Uterus (tissue), 3 donors: ENCODE measurements at regions not wholly inside any gene's neighbourhood (a gene's known extent, or its start where the extent isn't known, plus 50 kb on each side); places are given as distances from the start of the nearest gene placed in this dataset.

Source experiments
- DNase-seq, 2 donors: peaks; one replicate each; pipeline ENCODE4 v3.0.0-alpha.2; 2019 to 2020
- H3K27ac ChIP-seq, 2 donors: fragments of 200-600 bp; sonication (generic); 1 replicate in 1 of 2; 2 replicates in 1 of 2; pipeline ENCODE4 v1.5.1; 2016 to 2018
- H3K27me3 ChIP-seq, 2 donors: fragments of 200-600 bp; sonication (generic); one replicate each; pipeline ENCODE4 v1.5.1; 2018 to 2019; ENCODE audit warnings: control low read depth in 1 of 2
- H3K36me3 ChIP-seq, 2 donors: fragments of 200-600 bp; sonication (generic); one replicate each; pipeline ENCODE4 v1.5.1; 2019; ENCODE audit warnings: control low read depth in 1 of 2
- H3K4me1 ChIP-seq, 2 donors: fragments of 200-600 bp; sonication (generic); one replicate each; pipeline ENCODE4 v1.5.1; 2018 to 2019; ENCODE audit warnings: control low read depth in 1 of 2
- H3K4me3 ChIP-seq, 2 donors: fragments of 200-600 bp; sonication (generic); 1 replicate in 1 of 2; 2 replicates in 1 of 2; pipeline ENCODE4 v1.5.1; 2018 to 2019; ENCODE audit warnings: mild to moderate bottlenecking in 1 of 2
- H3K9me3 ChIP-seq, 2 donors: fragments of 200-600 bp; sonication (generic); one replicate each; pipeline ENCODE4 v1.5.1; 2019; ENCODE audit warnings: control low read depth in 1 of 2
- POLR2A ChIP-seq, 2 donors: fragments of 450-650 bp; IDR thresholded peaks; one replicate each; pipeline ENCODE4 v1.6.1; 2016; ENCODE audit warnings: antibody characterized with exemption in 2 of 2, mild to moderate bottlenecking in 1 of 2, moderate library complexity in 1 of 2
- intact Hi-C: fragments of 100-400 bp; cut with DNase I; formaldehyde crosslinking; loops from one replicate; pipeline ENCODE4 v1.15.1; 2023; ENCODE audit warnings: low total_unique reads
- TF ChIP-seq, protein P1 (sequence below), 4 experiments: fragments of 200-600 bp in 2 of 4; fragments of 450-650 bp in 2 of 4; sonication (generic) in 2 of 4; IDR thresholded peaks; one replicate each; pipeline ENCODE4 v1.5.1; 2016 to 2019; ENCODE audit warnings: antibody characterized with exemption in 4 of 4, mild to moderate bottlenecking in 2 of 4, moderate library complexity in 1 of 4
- donor health status: DM: yes; HTN: yes; CAD: no.

DNA sequence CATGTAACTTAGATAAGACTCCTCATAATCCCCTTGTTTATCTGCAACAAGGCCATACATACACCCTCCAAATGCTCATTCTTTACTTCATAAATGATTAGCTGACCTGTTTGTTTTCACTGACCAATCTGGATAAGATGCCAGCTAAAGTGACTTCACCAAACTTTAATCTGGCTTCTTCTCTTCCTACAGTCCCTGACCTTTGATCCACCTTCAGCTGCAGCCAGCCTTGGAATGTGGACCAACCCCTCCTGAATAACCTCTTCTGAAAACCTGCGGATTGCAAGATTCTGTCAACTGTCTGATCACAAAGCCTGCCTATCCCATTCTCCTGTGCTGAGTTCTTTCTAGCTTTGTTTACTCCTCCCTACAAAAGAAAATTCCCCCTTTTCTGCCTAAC is 476.8 kb downstream of the LRRC70 start:
- TF ChIP-seq POLR2A (IDR thresholded peaks at IDR 0.05): no peak
- TF ChIP-seq, protein P1, sequence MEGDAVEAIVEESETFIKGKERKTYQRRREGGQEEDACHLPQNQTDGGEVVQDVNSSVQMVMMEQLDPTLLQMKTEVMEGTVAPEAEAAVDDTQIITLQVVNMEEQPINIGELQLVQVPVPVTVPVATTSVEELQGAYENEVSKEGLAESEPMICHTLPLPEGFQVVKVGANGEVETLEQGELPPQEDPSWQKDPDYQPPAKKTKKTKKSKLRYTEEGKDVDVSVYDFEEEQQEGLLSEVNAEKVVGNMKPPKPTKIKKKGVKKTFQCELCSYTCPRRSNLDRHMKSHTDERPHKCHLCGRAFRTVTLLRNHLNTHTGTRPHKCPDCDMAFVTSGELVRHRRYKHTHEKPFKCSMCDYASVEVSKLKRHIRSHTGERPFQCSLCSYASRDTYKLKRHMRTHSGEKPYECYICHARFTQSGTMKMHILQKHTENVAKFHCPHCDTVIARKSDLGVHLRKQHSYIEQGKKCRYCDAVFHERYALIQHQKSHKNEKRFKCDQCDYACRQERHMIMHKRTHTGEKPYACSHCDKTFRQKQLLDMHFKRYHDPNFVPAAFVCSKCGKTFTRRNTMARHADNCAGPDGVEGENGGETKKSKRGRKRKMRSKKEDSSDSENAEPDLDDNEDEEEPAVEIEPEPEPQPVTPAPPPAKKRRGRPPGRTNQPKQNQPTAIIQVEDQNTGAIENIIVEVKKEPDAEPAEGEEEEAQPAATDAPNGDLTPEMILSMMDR (IDR thresholded peaks at IDR 0.05): no peak
- intact Hi-C loops: no loop called here
- Histone ChIP-seq H3K4me1 (no peaks in the 10 kb centered on the region), H3K27ac (no peak overlapping the region), H3K27me3 (no peaks in the 10 kb centered on the region), H3K4me3 (no peak overlapping the region), H3K36me3 (no peaks in the 10 kb centered on the region), H3K9me3 (no peaks in the 10 kb centered on the region)
- DNase-seq: no peak

DNA sequence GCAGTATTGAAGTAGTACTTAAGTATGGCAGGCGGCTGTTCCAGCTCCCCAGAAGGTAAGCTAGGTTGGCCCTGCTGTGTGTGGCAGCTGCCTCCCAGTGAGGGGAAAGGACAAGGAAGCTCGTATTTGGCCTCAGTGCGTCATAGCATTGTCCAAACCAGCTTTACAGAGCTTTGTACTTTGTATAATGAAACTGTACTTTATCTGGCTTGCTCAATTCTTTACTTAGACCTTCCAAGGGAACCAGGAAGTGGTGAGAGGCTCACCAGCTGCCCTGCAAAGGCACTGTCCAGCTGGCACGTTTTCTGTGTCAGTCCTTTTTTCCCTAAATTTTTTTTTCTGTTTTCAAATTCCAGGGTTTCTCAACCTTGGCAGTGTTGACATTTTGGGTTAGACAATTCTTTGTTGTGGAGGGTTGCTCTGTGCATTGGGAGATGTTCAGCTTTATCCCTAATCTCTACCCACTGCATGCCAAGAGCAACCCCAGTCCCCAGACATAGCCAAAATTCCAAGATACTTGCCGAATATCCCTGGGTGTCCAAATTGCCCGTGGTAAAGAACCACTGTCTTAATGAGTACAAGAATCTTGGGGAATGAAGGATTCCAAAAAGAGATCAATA is 474.5 kb downstream of the LRRC70 start:
- TF ChIP-seq POLR2A (IDR thresholded peaks at IDR 0.05): no peak
- TF ChIP-seq, protein P1 (IDR thresholded peaks at IDR 0.05): no peak
- DNase-seq: no peak

DNA sequence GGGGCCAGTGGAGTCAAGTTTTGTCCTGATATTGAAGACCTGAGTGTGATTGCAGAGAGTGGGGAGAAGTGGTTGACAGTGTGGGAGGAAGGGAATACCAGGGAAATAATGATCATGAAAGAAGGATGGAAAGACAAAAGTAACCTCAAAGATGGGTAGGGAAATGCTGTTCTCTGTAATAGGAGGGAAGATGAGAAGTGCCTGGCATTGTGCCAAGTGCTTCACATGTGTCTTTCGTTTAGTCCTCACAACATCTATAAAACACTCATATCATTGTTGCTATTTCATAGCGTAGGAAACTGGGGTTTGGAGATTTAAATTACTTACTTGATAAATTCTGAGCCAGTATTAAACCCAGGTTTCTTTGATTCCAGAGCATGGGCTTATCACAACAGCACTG is 472.3 kb downstream of the LRRC70 start:
- Histone ChIP-seq H3K27ac (no peak overlapping the region), H3K4me1 (no peaks in the 10 kb centered on the region), H3K4me3 (no peak overlapping the region), H3K36me3 (no peaks in the 10 kb centered on the region), H3K27me3 (no peaks in the 10 kb centered on the region), H3K9me3 (no peaks in the 10 kb centered on the region)
- intact Hi-C loops: no loop called here
- DNase-seq: no peak
- TF ChIP-seq, protein P1 (IDR thresholded peaks at IDR 0.05): no peak
- no peak for TF ChIP-seq POLR2A (IDR thresholded peaks at IDR 0.05)

More for the DNA sequence above, 474.5 kb downstream of the LRRC70 start:
- no peak overlapping the region for H3K27ac ChIP-seq
- no peaks in the 10 kb centered on the region for H3K9me3 ChIP-seq
- H3K4me1 ChIP-seq: no peaks in the 10 kb centered on the region
- intact Hi-C loops: no loop called here
- H3K4me3 ChIP-seq: no peak overlapping the region
- H3K36me3 ChIP-seq: no peaks in the 10 kb centered on the region
- no peaks in the 10 kb centered on the region for H3K27me3 ChIP-seq

DNA sequence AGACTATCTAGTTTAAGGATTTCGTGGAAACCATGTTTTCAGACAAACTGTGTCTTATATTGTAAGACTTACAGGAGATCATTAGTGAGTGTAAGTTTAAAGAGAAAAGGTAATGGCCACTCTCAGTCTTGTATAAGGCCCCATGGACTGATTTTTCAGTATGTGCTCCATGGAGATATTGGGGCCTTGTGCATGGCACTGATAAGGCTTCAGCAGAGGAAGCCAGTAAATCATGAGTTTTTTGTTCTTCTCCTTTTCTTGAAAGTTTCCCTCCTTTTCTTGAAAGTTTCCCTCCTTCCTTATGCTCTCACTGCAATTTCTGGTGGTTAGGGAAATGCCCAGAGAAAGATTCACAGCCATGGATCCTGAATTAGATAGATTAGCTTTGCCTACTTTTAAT is 471.3 kb downstream of the LRRC70 start:
- no peaks in the 10 kb centered on the region for H3K9me3 ChIP-seq
- TF ChIP-seq, protein P1 (IDR thresholded peaks at IDR 0.05): no peak
- TF ChIP-seq POLR2A (IDR thresholded peaks at IDR 0.05): no peak
- no peaks in the 10 kb centered on the region for H3K27me3 ChIP-seq
- no peak overlapping the region for H3K4me3 ChIP-seq
- H3K27ac ChIP-seq: no peak overlapping the region
- H3K36me3 ChIP-seq: no peaks in the 10 kb centered on the region
- no peak for DNase-seq
- no peaks in the 10 kb centered on the region for H3K4me1 ChIP-seq
- intact Hi-C loops: no loop called here

DNA sequence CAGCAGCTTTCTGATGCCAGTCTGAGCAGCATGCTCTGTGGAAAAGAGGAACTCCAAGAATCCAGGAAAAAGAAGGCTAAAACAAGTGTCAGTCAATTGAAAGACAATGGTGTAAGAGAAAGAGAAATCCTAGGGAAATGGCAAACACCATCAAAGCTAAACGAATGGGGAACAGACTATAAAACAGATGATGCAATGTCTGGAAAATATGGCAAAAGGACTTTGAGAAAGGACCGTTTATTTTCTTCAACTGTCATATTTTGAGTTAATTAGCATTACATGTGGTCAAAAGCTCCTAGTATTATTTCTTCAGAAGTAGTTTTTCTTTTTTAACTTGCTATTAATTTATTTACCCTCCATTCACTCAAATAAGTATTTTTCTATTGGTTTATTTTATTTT is 465.2 kb downstream of the LRRC70 start:
- H3K27ac ChIP-seq: no peak overlapping the region
- H3K9me3 ChIP-seq: no peaks in the 10 kb centered on the region
- intact Hi-C loops: no loop called here
- no peaks in the 10 kb centered on the region for H3K36me3 ChIP-seq
- H3K27me3 ChIP-seq: no peaks in the 10 kb centered on the region
- no peak overlapping the region for H3K4me3 ChIP-seq
- TF ChIP-seq, protein P1 (IDR thresholded peaks at IDR 0.05): no peak
- TF ChIP-seq POLR2A (IDR thresholded peaks at IDR 0.05): no peak
- DNase-seq: no peak
- H3K4me1 ChIP-seq: no peaks in the 10 kb centered on the region
